Activated naive CD8-positive, alpha-beta T cell treated with anti-CD3 and anti-CD28 coated beads, Interleukin-2, amount 10 ng/mL, durations not matched to agents 7 days and 5 days (primary cell): ENCODE measurements at regions not wholly inside any gene's neighbourhood (a gene's known extent, or its start where the extent isn't known, plus 50 kb on each side); places are given as distances from the start of the nearest gene placed in this dataset.
"Not testable (repeated sequence)": the region's sequence is repeated elsewhere in the genome, so short reads cannot be mapped to it uniquely, and the experiment has no call there.

Source experiments
- ATAC-seq: fragments of 150-1000 bp; cut with Tn5 transposase; one replicate; pipeline ENCODE4 v1.10.0; 2021; ENCODE audit warnings: low read depth, moderate library complexity
- POLR2A ChIA-PET: fragments of 350-600 bp; sonication (Branson Sonifier 250); formaldehyde crosslinking; loops from one replicate; lab custom pipeline; 2021; ENCODE audit warnings: antibody characterized with exemption; lab: Charles Lee
- DNase-seq: peaks from one replicate; pipeline ENCODE4 v3.0.0; 2021
- H3K27ac Mint-ChIP-seq: one replicate; pipeline ENCODE4 v1.8.0; 2022; ENCODE audit warnings: mild to moderate bottlenecking, mixed read lengths
- H3K27me3 Mint-ChIP-seq: one replicate; pipeline ENCODE4 v1.8.0; 2022; ENCODE audit warnings: mild to moderate bottlenecking, moderate library complexity, mixed read lengths
- H3K36me3 Mint-ChIP-seq: one replicate; pipeline ENCODE4 v1.8.0; 2021; ENCODE audit warnings: mild to moderate bottlenecking, mixed read lengths
- H3K4me1 Mint-ChIP-seq: one replicate; pipeline ENCODE4 v1.8.0; 2021; ENCODE audit warnings: mixed read lengths
- H3K4me3 Mint-ChIP-seq: one replicate; pipeline ENCODE4 v1.8.0; 2022; ENCODE audit warnings: mild to moderate bottlenecking, moderate library complexity, mixed read lengths
- H3K9me3 Mint-ChIP-seq: one replicate; pipeline ENCODE4 v1.8.0; 2021; ENCODE audit warnings: mixed read lengths

DNA sequence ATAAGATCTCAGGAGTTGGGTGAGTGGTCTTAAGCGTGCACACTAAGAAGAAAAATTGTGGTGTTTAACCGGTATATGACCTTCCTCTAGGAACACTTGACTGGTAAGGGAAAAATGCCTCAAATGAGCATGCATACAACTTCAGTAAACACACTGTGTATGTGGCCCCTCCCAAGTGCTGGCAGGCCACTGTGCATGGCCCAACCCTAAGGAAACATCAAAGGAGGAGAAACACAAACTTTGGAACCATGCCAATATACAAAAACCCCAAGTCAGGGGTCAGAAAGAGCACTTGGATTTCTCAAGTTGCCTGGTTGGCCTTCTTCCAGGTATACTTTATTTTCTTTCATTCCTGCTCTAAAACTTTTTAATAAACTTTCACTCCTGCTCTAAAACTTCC lies 308.9 kb upstream of the LRRTM4 start:
- no peak overlapping the region for H3K4me3 Mint-ChIP-seq
- DNase-seq: no peak
- peaks cover 15% of the 10 kb centered on the region for H3K9me3 Mint-ChIP-seq
- no peaks in the 10 kb centered on the region for H3K27me3 Mint-ChIP-seq
- H3K4me1 Mint-ChIP-seq: no peaks in the 10 kb centered on the region
- POLR2A ChIA-PET: no interaction called here
- H3K27ac Mint-ChIP-seq: no peak overlapping the region
- H3K36me3 Mint-ChIP-seq: no peaks in the 10 kb centered on the region
- no peak for ATAC-seq

DNA sequence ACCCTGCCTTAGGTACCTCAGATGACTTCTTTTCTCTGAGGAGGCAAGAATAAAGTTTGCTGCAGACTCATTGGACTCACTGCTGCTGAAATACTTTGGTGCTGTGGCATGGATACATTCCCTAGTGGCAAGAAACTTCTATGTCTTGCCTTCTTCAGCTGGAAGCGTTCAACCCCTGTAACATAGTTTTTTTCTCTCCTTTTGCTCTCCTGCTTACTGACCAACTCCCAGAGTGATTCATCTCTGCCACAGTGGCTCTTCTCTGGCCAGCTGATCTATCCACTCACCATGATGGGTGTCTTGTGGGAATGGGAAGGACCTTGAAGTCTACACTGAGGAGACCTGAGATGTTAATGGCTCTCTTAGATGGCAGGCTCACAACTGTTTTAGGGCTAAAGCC lies 309.3 kb upstream of the LRRTM4 start:
- Mint-ChIP-seq H3K4me3 (no peak overlapping the region), H3K4me1 (no peaks in the 10 kb centered on the region), H3K36me3 (no peaks in the 10 kb centered on the region), H3K9me3 (peaks cover 16% of the 10 kb centered on the region), H3K27ac (no peak overlapping the region), H3K27me3 (no peaks in the 10 kb centered on the region)
- no peak for DNase-seq
- POLR2A ChIA-PET: no interaction called here
- ATAC-seq: no peak

DNA sequence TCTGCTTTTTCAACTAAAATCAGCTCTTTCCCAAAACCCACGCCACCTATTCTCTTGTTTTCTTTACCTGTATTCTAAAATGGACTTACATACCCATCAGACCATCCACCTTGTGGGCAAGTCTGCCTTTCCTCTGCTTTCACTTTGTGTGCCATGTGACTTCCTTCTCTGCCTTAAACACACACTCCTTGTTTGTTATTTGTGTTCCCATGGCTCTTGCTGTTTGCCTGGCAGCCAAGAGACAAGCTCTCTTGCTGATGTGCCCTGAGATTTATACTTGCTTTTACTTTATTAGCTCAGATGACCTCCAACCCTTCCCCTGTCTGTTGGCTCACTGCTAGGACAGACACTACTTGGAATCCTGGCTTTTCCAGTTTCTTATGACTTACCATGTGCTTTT lies 309.7 kb upstream of the LRRTM4 start:
- ATAC-seq (no peak), DNase-seq (no peak)
- POLR2A ChIA-PET: no interaction called here
- Mint-ChIP-seq H3K27ac (no peak overlapping the region), H3K9me3 (peaks cover 13% of the 10 kb centered on the region), H3K4me1 (no peaks in the 10 kb centered on the region), H3K36me3 (no peaks in the 10 kb centered on the region), H3K27me3 (no peaks in the 10 kb centered on the region), H3K4me3 (no peak overlapping the region)

DNA sequence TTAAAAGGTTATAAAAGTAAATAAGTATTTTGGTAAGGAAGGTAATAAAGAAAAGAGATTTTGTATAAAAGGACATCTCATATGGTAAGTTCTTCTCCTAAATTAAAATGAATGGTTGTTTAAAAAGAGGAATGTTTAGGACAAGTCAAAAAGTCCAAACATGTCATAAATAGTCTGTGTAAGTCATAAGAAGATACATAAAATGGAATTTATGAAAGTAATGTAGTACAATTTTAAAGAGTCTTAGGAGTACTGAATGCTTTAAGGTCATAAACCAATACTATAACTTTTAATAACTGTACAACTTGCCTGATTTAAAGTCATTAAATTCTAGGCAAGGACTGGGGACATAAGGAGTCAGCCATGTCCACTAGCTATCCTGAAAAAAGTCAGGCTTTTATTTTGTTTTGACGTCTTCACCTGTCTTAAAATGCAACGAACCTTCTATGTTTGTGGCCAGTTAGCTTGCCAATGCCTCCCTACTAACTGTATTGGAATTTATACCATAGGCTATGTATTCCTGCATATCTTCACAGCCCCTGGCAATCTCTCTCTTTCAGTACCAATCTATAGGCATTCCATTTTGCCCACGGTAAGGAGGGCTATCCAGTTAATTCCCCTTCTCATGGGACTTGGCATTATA lies 312.3 kb upstream of the LRRTM4 start:
- Mint-ChIP-seq H3K27ac (no peak overlapping the region), H3K9me3 (peaks cover 14% of the 10 kb centered on the region), H3K36me3 (no peaks in the 10 kb centered on the region), H3K27me3 (no peaks in the 10 kb centered on the region), H3K4me1 (no peaks in the 10 kb centered on the region), H3K4me3 (no peak overlapping the region)
- DNase-seq: no peak
- no peak for ATAC-seq
- POLR2A ChIA-PET: no interaction called here

DNA sequence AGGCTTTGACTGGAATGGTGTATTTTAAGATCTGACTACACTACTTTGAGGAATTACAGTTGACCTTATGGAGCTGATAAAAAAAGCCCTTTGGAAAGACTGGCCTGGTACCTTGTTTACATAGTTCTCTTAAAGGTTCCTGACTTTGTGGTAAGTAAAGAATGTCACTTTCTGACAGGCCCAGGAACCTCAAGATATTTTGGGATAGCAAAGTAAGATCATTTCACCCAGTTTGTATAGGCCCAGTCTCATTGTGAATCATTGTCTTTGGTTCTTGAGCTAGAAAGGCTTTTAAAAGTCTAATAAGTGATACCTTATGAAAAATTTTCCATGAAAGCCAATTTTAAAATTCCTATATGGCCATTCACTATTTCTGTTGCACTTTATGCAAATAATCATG lies 316.3 kb upstream of the LRRTM4 start:
- Mint-ChIP-seq H3K27ac (no peak overlapping the region), H3K9me3 (peaks cover 10% of the 10 kb centered on the region), H3K27me3 (no peaks in the 10 kb centered on the region), H3K4me1 (no peaks in the 10 kb centered on the region), H3K36me3 (no peaks in the 10 kb centered on the region), H3K4me3 (no peak overlapping the region)
- POLR2A ChIA-PET: no interaction called here
- ATAC-seq (no peak), DNase-seq (no peak)

DNA sequence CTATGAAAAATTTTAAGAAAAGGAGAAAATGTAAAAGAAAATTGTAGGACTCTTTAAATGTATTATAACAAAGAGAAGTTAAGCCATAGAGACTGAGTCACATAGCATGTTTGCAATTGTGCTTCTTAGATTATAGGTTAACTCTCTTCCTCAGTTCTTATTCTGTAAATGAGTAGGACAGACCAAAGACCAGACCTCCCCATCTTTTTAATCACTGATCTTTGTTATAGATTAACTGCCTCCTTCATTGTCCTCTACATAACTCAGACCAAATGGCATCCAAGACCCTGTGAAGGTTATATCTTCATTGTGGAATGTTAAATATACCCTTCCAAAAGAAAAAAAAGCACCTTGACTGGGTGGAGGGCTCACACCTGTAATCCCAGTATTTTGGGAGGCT lies 316.9 kb upstream of the LRRTM4 start:
- Mint-ChIP-seq H3K36me3 (no peaks in the 10 kb centered on the region), H3K4me1 (no peaks in the 10 kb centered on the region)

GRCh38 chr2:77862120-77862519 lies 339.9 kb upstream of the LRRTM4 start:
- POLR2A ChIA-PET: no interaction called here
- H3K27me3 Mint-ChIP-seq: no peaks in the 10 kb centered on the region
- no peaks in the 10 kb centered on the region for H3K36me3 Mint-ChIP-seq
- ATAC-seq: no peak
- no peak overlapping the region for H3K4me3 Mint-ChIP-seq
- no peaks in the 10 kb centered on the region for H3K4me1 Mint-ChIP-seq
- peaks cover 2% of the 10 kb centered on the region for H3K9me3 Mint-ChIP-seq
- DNase-seq: no peak
- no peak overlapping the region for H3K27ac Mint-ChIP-seq

More for the DNA sequence above, 316.9 kb upstream of the LRRTM4 start:
- H3K27me3 Mint-ChIP-seq: no peaks in the 10 kb centered on the region
- POLR2A ChIA-PET: no interaction called here
- no peak for DNase-seq
- ATAC-seq: no peak
- H3K27ac Mint-ChIP-seq: no peak overlapping the region
- no peak overlapping the region for H3K4me3 Mint-ChIP-seq
- H3K9me3 Mint-ChIP-seq: peaks cover 10% of the 10 kb centered on the region

GRCh38 chr2:77864426-77864825 lies 342.2 kb upstream of the LRRTM4 start:
- Mint-ChIP-seq H3K4me1 (no peaks in the 10 kb centered on the region), H3K27me3 (no peaks in the 10 kb centered on the region), H3K4me3 (no peak overlapping the region), H3K36me3 (no peaks in the 10 kb centered on the region), H3K27ac (no peak overlapping the region), H3K9me3 (peaks cover 2% of the 10 kb centered on the region)
- ATAC-seq (no peak), DNase-seq (no peak)
- POLR2A ChIA-PET: no interaction called here

DNA sequence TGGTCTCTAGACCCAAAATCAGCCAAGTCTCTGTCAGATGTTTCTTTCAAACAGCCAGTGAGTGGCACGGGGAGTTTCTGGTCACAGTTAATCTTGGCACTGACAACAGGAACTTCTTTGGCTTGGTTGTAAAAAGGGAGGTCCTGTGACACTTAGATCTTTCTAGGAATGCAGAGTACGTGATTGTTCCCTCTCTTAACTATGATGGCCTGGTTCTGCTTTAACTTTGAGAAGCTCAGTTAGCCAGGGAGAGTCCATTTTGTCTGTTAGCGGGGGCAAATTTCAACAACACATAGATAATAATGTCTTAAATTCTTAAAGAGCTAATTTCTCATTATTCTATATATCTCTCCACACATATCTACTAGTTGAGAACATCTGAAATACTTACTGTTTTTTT lies 344.5 kb upstream of the LRRTM4 start:
- Mint-ChIP-seq H3K4me3 (no peak overlapping the region), H3K36me3 (no peaks in the 10 kb centered on the region), H3K27me3 (no peaks in the 10 kb centered on the region), H3K9me3 (peaks cover 2% of the 10 kb centered on the region), H3K27ac (no peak overlapping the region), H3K4me1 (no peaks in the 10 kb centered on the region)
- DNase-seq (no peak), ATAC-seq (no peak)
- POLR2A ChIA-PET: no interaction called here

- POLR2A ChIA-PET: no interaction called here
- Mint-ChIP-seq H3K27me3 (no peaks in the 10 kb centered on the region), H3K36me3 (no peaks in the 10 kb centered on the region), H3K4me1 (no peaks in the 10 kb centered on the region), H3K9me3 (peaks cover 1% of the 10 kb centered on the region), H3K27ac (no peak overlapping the region), H3K4me3 (no peak overlapping the region)
- ATAC-seq (no peak), DNase-seq (no peak)
Observed at GRCh38 chr2:77867146-77867545, 345.0 kb upstream of the LRRTM4 start.

DNA sequence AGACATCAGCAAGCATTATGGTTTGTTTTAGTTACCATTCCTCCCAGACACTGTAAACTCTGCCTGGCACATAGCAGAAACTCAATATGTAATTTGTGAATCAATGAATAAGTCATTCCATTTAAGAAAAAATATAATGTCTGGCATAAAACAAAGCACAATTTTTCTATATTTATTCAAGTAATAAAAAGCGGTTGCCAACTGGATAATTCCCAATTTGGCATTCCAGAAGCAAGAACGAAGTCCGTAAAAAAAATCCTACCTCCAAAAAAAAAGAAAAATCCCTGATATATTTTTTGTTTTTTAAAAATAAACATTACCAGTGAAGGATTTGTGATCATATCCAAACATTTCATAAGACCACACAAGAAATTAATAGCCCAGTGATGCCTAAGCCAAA lies 351.3 kb upstream of the LRRTM4 start:
- Mint-ChIP-seq H3K27ac (no peak overlapping the region), H3K36me3 (no peaks in the 10 kb centered on the region), H3K27me3 (no peaks in the 10 kb centered on the region), H3K4me3 (no peak overlapping the region), H3K4me1 (no peaks in the 10 kb centered on the region), H3K9me3 (peaks cover 4% of the 10 kb centered on the region)
- no peak for DNase-seq
- POLR2A ChIA-PET: no interaction called here
- no peak for ATAC-seq

DNA sequence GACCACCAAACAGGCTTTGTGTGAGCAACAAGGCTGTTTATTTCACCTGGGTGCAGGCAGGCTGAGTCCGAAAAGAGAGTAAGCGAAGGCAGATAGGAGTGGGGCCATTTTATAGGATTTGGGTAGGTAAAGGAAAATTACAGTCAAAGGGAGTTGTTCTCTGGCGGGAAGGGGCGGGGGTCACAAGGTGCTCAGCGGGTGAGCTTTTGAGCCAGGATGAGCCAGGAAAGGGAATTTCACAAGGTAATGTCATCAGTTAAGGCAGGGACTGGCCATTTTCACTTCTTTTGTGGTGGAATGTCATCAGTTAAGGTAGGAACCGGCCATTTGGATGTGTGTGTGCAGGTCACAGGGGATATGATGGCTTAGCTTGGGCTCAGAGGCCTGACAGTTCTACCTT lies 378.0 kb upstream of the LRRTM4 start:
- peaks cover 10% of the 10 kb centered on the region for H3K9me3 Mint-ChIP-seq
- H3K27me3 Mint-ChIP-seq, POLR2A ChIA-PET, H3K36me3 Mint-ChIP-seq, H3K27ac Mint-ChIP-seq, ATAC-seq, H3K4me1 Mint-ChIP-seq, H3K4me3 Mint-ChIP-seq, DNase-seq: not testable (repeated sequence)

DNA sequence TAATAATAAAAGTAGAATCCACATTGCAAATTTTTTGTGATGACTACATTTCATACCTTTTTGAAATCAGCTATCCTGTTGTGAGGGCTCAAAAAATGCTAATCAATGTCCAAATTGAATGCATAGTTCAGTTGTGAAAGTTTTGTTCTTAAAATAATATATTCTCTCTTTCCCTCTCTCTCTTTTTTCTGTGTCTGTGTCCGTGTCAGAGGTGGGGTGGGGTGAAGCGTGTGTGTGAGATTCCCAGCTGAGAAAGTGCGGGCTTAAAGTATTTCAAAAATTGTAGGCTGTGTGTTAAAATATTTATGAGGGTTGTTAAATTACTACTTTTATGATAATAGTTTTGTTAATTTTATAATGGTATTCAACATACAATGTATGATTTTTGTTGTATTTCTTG lies 388.0 kb upstream of the LRRTM4 start:
- H3K4me1 Mint-ChIP-seq: no peaks in the 10 kb centered on the region
- no peak overlapping the region for H3K27ac Mint-ChIP-seq
- H3K27me3 Mint-ChIP-seq: no peaks in the 10 kb centered on the region
- peaks cover 6% of the 10 kb centered on the region for H3K9me3 Mint-ChIP-seq
- DNase-seq (no peak), ATAC-seq (no peak)
- no peaks in the 10 kb centered on the region for H3K36me3 Mint-ChIP-seq
- H3K4me3 Mint-ChIP-seq: no peak overlapping the region
- POLR2A ChIA-PET: no interaction called here

- Mint-ChIP-seq H3K27ac (no peak overlapping the region), H3K27me3 (no peaks in the 10 kb centered on the region), H3K36me3 (no peaks in the 10 kb centered on the region), H3K4me1 (no peaks in the 10 kb centered on the region), H3K9me3 (peaks cover 5% of the 10 kb centered on the region), H3K4me3 (no peak overlapping the region)
- DNase-seq (no peak), ATAC-seq (no peak)
- POLR2A ChIA-PET: no interaction called here
Observed at GRCh38 chr2:77920838-77921366, 398.7 kb upstream of the LRRTM4 start.

DNA sequence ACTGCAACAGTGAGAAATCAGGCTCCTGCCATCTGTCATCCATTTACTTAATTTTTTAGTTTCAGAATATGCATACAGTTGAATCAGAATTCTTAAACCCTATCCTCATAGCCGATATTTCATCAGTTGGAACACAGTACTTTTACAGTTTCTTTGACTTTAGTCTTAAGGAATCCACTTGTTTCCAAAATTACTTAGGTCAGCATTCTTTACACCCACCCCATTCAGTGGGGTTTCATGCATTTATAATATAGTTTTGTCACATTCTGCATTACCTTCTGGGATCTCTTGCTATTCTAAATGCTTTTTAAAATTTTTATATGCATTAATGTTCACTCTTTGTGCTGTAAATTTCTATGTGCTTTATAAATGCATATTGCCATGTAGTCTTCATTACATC lies 400.4 kb upstream of the LRRTM4 start:
- Mint-ChIP-seq H3K4me3 (no peak overlapping the region), H3K4me1 (no peaks in the 10 kb centered on the region), H3K36me3 (no peaks in the 10 kb centered on the region), H3K27me3 (no peaks in the 10 kb centered on the region), H3K9me3 (peaks cover 4% of the 10 kb centered on the region), H3K27ac (no peak overlapping the region)
- no peak for ATAC-seq
- POLR2A ChIA-PET: no interaction called here
- DNase-seq: no peak
